Hematopoietic multipotent progenitor cell (in vitro differentiated cells): ENCODE measurements at regions not wholly inside any gene's neighbourhood (a gene's known extent, or its start where the extent isn't known, plus 50 kb on each side); places are given as distances from the start of the nearest gene placed in this dataset.
A peak's percentile ranks its signal among the peaks of the same experiment; 100 is the strongest.

Source experiments
- DNase-seq, 3 donors: peaks; one replicate each; pipeline ENCODE4 v3.0.0-alpha.2; 2011 to 2015; ENCODE audit warnings: low read depth in 2 of 3, low spot score in 2 of 3

DNA sequence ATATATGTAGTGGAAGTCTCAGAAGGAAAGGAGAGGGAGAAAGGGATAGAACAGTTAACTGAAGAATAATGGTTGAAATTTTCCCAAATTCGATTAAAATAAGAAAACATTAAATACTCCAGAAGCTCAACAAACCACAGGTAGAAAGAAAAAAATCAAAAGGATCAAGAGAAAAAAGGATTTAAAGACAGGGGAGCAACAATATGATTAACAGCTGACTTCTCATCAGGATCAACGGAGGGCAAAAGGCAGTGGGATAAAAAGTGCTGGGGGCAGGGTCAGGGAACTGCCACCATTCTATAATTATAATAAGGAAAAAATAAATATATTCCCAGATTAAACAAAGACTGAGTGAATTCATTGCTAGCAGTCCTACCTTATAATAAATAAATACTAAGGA, 55.3 kb downstream of the CDKN2C start:
- no peak for DNase-seq

DNA sequence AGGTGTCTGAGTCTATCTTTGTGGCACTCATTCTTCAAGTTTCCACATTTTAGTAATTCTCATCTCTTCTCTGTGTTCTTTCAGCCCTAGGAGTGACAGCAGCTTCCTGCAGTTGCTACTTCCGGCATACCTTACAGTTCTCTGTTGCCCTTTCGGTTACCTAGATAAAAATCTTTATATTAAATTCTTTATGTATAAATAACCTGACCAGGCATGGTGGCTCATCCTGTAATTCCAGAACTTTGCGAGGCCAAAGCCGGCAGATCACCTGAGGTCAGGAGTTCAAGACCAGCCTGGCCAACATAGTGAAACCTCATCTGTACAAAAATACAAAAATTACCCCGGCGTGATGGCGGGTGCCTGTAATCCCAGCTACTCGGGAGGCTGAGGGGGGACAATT, 62.9 kb downstream of the CDKN2C start:
- DNase-seq, result no peak

DNA sequence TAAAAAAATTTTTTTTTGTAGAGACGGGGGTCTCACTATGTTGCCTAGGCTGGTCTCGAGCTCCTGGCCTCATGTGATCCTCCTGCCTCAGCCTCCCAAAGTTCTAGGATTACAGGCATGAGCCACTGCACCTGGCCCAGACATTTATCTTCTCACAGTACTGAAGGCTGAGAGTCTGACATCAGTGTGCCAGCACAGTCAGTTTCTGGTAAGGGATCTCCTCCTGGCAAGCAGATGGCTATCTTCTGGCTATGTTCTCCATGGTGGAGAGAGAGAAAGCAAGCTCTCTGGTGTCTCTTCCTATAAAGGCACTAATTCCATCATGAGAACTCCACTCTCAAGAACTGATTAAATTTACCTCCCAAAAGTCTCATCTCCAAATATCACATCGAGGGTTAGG, 57.8 kb upstream of the C1orf185 start:
- no peak for DNase-seq

DNA sequence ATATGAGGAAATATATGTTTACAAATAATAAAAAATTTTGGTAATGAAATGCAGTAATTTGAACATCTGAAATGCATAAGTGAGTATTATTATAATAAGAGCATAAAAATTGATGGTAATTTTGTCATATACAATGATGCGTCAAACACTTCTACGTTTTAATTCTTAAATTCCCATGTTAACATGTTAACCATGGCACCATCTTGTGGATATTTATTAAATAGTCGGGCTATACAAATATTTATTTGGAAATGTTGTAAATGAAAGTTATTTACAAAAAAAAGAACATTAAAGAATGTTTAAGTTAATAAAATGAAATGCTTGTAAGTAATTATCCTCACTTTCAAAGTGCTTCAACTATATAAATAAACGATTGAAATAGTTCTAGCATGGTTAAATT, 57.2 kb upstream of the C1orf185 start:
- DNase-seq, result peak in 1 of 3 donors; percentile 17

DNA sequence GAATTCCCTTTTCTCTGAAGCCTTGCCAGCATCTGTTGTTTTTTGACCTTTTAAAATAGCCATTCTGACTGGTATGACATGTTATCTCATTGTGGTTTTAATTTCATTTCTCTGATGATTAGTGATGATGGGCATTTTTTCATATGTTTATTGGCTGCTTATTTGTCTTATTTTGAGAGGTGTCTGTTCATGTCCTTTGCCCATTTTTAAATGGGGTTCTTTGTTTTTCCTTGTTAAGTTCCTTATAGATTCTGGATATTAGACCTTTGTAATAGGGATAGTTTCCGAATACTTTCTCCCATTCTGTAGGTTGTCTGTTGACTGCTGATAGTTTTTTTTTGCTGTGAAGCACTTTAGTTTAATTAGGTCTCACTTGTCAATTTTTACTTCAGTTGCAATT, 54.0 kb upstream of the C1orf185 start:
- no peak for DNase-seq

DNA sequence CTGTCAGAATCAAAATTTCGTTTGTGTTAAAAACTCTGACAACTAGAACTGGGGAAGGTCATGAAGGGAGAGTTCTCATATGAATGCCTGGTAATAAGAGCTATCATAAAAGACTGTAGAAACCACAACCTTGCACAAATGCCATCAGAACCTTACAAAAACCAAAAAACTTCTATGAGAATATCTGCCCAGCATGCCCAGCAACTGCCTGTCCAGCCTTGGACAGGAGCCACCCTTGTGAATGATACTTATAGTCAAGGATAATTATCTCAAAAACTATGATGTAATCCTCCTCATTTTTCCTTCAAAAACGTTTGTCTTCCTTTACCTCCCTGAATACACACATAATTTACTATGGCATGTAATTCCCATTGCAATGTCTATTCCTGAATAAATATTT, 53.4 kb upstream of the C1orf185 start:
- DNase-seq, result no peak
